HG02981 (cell line): ENCODE measurements at regions not wholly inside any gene's neighbourhood (a gene's known extent, or its start where the extent isn't known, plus 50 kb on each side); places are given as distances from the start of the nearest gene placed in this dataset.

ENCODE experiments used
- ATAC-seq: cut with Tn5 transposase; IDR thresholded peaks from one replicate; pipeline ENCODE4 v1.9.1; 2021; ENCODE audit warnings: mild to moderate bottlenecking, moderate library complexity; ENCODE audit not compliant: unreplicated experiment

DNA sequence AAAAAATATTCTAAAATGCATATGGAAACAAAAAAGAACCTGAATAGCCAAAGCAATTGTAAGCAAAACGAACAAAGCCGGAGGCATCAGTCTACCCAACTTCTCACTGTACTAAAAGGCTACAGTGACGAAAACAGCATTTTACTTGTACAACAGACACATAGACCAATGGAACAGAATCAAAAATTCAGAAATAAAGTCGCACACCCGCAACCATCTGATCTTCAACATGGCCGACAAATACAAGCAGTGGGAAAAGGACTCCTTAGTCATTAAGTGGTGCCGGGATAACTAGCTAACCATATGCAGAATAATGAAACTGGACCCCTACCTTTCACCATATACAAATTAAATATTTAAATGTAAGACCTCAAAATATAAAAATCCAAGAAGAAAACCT is 203.9 kb upstream of the PPFIA2 start:
- no peak for ATAC-seq

DNA sequence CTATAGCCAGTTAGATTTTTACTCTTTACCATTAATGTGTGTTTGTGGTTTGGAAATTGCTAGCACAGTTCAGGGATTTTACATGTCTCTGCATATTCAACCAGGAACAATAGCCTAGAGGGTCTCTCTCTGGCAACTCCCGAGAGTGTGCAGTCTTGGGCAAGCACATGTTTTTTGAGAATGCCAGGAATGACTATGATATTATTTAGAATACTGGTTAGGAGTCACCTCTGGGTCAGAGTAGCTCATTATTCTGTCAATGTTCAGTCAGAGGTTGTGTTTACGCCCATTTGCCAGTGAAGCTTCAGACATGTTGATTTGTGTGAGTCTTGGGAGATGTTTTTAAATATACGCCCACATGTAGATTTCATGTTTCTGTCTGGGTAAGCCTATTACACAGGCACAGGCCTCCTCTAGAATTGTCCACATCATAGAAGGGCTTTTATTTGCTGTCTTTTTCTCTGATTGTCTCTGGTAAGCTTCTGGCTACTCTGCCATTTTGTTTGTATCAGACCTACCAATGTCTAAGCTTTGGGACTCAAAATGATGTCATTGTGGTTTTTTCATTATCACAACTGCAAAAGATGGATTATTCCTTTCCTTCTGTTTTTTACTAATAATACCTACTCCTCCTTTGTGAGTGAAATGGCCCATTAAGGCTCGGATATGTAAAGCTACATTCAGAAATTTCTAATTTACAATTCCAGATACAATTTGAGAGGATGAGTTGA is 203.1 kb upstream of the PPFIA2 start:
- peak; percentile 46 for ATAC-seq

DNA sequence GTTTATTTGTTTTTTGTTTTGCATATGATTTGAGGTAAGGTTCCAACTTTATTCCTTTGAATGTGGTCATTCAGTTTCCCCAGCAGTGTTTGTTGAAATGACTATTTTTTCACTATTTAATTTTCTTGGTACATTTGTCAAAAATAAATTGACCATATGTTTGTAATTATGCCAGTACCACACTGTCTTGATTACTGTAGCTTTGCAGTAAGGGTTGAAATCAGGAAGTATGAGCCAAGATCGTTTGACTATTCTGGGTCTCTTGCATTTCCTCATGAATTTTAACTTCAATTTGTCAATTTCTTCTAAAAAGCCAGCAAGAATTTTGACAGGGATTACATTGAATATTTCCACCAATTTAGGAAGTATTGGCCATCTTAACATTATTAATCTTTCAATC is 199.3 kb upstream of the PPFIA2 start:
- no peak for ATAC-seq

- ATAC-seq = no peak
Measured at GRCh38 chr12:81957631-81958030, 198.5 kb upstream of the PPFIA2 start.

DNA sequence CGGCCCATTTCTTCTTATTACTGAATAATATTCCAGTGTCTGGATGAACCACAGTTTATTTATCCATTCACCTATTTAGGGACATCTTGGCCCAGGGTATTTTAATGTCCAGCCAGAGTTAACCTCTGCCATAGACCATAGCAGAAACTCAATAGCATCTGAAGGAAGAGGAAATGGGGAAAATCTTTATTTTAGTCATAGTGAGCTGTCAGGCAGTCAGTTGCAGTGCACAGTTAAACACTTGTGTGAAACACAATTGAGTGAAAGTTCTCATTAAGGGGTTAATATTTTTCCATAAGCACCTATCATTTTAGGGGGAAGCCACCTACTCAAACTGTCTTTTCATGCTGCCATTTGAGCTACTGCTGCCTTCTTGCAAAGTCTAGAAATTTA is 197.3 kb upstream of the PPFIA2 start:
- no peak for ATAC-seq

- no peak for ATAC-seq
Measured at GRCh38 chr12:81953541-81953940, 194.4 kb upstream of the PPFIA2 start.

DNA sequence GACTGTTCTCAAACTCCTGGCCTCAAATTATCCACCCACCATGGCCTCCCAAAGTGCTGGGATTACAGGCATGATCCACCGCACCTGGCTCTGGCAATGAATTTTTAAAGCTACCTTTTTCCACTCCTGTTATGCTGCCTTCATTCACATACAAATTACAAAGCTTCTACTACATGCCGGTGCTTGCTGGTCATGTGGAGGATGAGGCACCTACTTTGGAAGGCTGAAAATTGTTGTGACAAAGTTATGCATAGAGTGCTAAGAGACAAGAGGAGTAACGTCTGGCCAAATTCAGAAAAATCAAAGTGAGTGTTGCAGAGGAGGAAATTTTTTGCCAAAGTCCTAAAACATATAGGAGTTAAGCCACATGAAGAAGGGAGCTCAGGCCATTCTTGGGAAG is 191.7 kb upstream of the PPFIA2 start:
- no peak for ATAC-seq

- no peak for ATAC-seq
Measured at GRCh38 chr12:81949841-81950308, 190.7 kb upstream of the PPFIA2 start.

DNA sequence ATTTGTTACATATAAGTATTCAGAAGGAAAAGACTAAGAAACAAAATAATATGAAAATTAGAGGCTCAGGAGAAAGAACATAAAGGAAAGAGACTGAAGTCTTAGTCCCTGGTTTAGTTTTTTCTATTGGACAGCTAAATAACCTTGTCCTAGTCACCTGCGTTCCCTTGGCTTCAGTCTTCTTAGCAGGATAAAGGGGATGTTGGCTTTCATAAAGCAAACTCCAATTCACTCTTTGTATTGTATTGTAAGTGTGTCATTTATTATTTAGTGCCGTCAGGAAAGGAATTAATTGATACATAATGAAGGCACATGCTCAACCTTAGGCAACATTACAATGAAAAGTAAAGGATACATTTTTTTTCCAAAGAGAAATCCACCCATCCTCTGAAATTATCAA is 190.3 kb upstream of the PPFIA2 start:
- no peak for ATAC-seq

- no peak for ATAC-seq
Measured at GRCh38 chr12:81944886-81945285, 185.7 kb upstream of the PPFIA2 start.

- peak; percentile 71 for ATAC-seq
Measured at GRCh38 chr12:81942594-81942993, 183.4 kb upstream of the PPFIA2 start.

GRCh38 chr12:81930037-81930436 is 170.9 kb upstream of the PPFIA2 start:
- ATAC-seq = no peak

- no peak for ATAC-seq
Measured at GRCh38 chr12:81896771-81897170, 137.6 kb upstream of the PPFIA2 start.

DNA sequence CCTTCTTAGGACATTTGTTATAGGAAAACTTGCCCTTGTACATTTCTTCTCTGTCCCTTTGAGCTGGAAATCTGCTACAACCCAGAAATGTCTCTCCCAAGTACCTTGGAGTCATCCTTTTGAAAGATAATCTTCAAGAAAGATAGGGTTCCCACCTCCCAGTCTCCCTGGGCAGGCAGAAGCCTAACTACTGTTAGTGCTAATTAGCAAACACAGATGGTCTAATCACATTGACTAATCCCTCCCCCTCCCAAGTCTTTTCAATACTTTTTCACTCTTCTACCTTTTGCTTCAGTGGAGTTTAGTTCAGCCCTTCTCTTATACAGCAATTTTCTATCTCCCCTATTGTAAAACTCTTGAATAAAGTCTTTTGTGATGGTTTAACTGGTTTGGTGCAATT is 129.8 kb upstream of the PPFIA2 start:
- no peak for ATAC-seq

- no peak for ATAC-seq
Measured at GRCh38 chr12:81888106-81888740, 129.1 kb upstream of the PPFIA2 start.

DNA sequence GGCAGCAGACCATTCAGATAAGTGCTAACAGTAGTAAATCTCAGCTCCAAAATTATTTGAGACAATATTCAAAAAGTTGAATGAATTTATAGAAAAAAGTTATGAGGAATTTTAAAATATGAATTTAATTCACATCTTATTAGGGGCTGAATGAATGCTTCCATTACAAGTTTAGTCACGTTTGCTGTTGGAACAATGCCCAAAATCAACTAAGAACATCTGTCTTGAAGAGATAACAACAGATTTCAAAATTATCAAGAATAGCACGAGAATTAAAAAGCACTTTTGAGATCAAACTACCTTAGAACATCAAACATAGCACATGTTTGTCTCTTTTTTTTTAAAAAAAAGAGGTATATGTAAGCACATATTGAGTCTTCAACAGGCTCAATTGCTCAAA is 115.4 kb upstream of the PPFIA2 start:
- ATAC-seq = no peak

GRCh38 chr12:81874166-81874565 is 115.0 kb upstream of the PPFIA2 start:
- no peak for ATAC-seq

GRCh38 chr12:81872400-81872799 is 113.2 kb upstream of the PPFIA2 start:
- ATAC-seq = no peak

GRCh38 chr12:81866081-81866480 is 106.9 kb upstream of the PPFIA2 start:
- ATAC-seq = no peak

DNA sequence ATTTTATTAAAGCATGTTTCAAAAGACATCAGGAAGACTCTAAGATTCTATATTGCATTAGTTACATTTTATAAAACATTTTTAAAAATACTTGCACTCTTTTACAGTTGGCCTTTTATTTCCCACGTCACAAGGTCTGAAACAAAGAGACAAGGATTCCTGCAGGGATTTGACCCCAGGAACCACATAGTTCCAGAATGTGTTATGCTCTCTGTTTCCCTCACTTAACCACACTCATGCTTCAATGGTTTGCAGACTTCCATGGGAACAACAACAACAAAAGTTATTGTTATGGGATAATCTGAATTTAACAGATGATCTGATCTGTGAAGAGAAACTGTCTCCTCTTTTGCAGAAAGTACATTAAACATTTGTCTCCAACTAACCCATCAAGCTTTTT is 104.3 kb upstream of the PPFIA2 start:
- ATAC-seq = no peak

DNA sequence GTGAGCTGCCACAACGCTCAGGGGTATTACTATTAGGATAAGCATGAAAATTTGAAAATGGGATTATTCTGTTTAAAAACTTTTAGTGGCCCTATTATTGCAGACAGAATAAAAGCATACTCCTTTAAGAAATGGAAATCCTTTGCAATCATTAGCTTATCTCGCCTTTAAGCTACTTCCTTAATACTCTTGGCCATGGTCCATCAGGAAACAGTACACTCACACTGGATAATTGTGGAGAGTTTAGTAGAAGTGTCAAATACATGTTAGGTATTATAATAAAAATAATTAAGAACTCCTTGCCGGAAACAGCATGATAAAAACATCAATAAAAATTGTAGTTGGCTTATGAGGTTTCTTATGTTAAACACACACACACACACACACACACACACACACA is 100.4 kb upstream of the PPFIA2 start:
- ATAC-seq = no peak

- ATAC-seq = no peak
Measured at GRCh38 chr12:81843599-81843998, 84.4 kb upstream of the PPFIA2 start.

DNA sequence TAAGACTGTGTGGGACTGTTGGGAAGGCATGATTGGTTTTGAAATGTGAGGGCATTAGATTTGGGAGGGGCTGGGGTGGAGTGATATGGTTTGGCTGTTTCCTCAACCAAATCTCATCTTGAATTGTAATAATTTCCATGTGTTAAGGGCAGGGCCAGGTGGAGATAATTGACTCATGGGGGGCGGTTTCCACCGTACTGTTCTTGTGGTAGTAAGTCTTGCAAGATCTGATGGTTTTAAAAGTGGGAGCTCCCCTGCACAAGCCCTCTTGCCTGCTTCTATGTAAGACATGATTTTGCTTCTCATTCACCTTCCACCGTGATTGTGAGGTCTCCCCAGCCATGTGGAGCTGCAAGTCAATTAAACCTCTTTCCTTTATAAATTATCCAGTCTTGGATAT is 76.6 kb upstream of the PPFIA2 start:
- no peak for ATAC-seq
